Neutrophil (primary cell): ENCODE measurements at regions not wholly inside any gene's neighbourhood (a gene's known extent, or its start where the extent isn't known, plus 50 kb on each side); places are given as distances from the start of the nearest gene placed in this dataset.

ENCODE experiments used
- H3K27ac ChIP-seq: fragments of 200-600 bp; sonication (generic); 2 replicates; pipeline ENCODE4 v1.5.1; 2016; ENCODE audit warnings: mild to moderate bottlenecking, moderate library complexity
- H3K27me3 ChIP-seq: fragments of 200-600 bp; sonication (generic); 2 replicates; pipeline ENCODE4 v1.6.0; 2016; ENCODE audit warnings: mild to moderate bottlenecking
- H3K36me3 ChIP-seq: fragments of 200-600 bp; sonication (generic); 2 replicates; pipeline ENCODE4 v1.5.1; 2017
- H3K4me1 ChIP-seq, 2 experiments: fragments of 200-600 bp in 1 of 2; sonication (generic) in 1 of 2; 1 replicate in 1 of 2; 2 replicates in 1 of 2; pipeline versions ENCODE4 v1.5.1 to v1.6.1; 2013 to 2016; ENCODE audit warnings: low read depth in 1 of 2, low read length in 1 of 2, mild to moderate bottlenecking in 1 of 2, moderate library complexity in 1 of 2; ENCODE audit not compliant: control insufficient read depth in 1 of 2, insufficient read depth in 1 of 2
- H3K4me3 ChIP-seq, 2 experiments: fragments of 200-600 bp in 1 of 2; sonication (generic) in 1 of 2; 1 replicate in 1 of 2; 2 replicates in 1 of 2; pipeline ENCODE4 v1.5.1; 2013 to 2016; ENCODE audit warnings: low read depth in 1 of 2, low read length in 1 of 2, mild to moderate bottlenecking in 1 of 2, moderate library complexity in 1 of 2
- H3K9me3 ChIP-seq: fragments of 200-600 bp; sonication (generic); 2 replicates; pipeline ENCODE4 v1.5.1; 2016
- TF ChIP-seq, protein P1 (sequence below): fragments of 200-600 bp; sonication (generic); IDR thresholded peaks from 2 replicates; pipeline ENCODE4 v1.5.1; 2016; ENCODE audit warnings: antibody characterized with exemption

DNA sequence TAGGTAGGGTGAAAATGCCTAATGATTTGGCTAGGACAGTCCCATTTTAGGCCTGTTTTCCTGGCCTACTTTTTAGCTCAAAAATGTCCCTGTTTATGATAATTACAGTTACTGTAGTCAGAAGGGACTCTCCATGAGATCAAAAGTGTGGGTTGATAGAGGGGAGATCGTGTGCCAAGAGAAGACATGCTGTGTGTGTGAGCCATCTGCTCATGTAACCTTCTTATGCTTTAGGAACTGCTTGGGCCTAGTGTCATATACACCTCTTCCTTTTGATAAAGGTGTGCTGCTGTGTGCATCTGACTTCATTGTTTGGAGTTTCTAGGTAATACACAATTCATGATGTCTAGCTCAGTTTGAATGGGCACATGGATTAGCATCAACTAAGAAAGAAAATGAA, 786.5 kb downstream of the PDCD6IP start:
- Histone ChIP-seq H3K4me1 (no peaks in the 10 kb centered on the region), H3K4me3 (no peak overlapping the region), H3K9me3 (no peaks in the 10 kb centered on the region), H3K36me3 (no peaks in the 10 kb centered on the region), H3K27ac (no peak overlapping the region), H3K27me3 (no peaks in the 10 kb centered on the region)
- TF ChIP-seq, protein P1, sequence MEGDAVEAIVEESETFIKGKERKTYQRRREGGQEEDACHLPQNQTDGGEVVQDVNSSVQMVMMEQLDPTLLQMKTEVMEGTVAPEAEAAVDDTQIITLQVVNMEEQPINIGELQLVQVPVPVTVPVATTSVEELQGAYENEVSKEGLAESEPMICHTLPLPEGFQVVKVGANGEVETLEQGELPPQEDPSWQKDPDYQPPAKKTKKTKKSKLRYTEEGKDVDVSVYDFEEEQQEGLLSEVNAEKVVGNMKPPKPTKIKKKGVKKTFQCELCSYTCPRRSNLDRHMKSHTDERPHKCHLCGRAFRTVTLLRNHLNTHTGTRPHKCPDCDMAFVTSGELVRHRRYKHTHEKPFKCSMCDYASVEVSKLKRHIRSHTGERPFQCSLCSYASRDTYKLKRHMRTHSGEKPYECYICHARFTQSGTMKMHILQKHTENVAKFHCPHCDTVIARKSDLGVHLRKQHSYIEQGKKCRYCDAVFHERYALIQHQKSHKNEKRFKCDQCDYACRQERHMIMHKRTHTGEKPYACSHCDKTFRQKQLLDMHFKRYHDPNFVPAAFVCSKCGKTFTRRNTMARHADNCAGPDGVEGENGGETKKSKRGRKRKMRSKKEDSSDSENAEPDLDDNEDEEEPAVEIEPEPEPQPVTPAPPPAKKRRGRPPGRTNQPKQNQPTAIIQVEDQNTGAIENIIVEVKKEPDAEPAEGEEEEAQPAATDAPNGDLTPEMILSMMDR = no peak

- Histone ChIP-seq H3K27ac (no peak overlapping the region), H3K27me3 (no peaks in the 10 kb centered on the region), H3K4me3 (no peak overlapping the region), H3K9me3 (no peaks in the 10 kb centered on the region), H3K4me1 (no peaks in the 10 kb centered on the region), H3K36me3 (no peaks in the 10 kb centered on the region)
- TF ChIP-seq, protein P1 = no peak
Measured at GRCh38 chr3:34599595-34599994, 801.2 kb downstream of the PDCD6IP start.

- TF ChIP-seq, protein P1 = no peak
- no peaks in the 10 kb centered on the region for H3K4me1 ChIP-seq
- no peaks in the 10 kb centered on the region for H3K9me3 ChIP-seq
- H3K4me3 ChIP-seq = no peak overlapping the region
- no peaks in the 10 kb centered on the region for H3K36me3 ChIP-seq
- H3K27me3 ChIP-seq = no peaks in the 10 kb centered on the region
- H3K27ac ChIP-seq = no peak overlapping the region
Measured at GRCh38 chr3:34619990-34620389, 821.6 kb downstream of the PDCD6IP start.

GRCh38 chr3:34626699-34627098, 828.3 kb downstream of the PDCD6IP start:
- Histone ChIP-seq H3K4me1 (no peaks in the 10 kb centered on the region), H3K27me3 (no peaks in the 10 kb centered on the region), H3K9me3 (no peaks in the 10 kb centered on the region), H3K36me3 (no peaks in the 10 kb centered on the region), H3K4me3 (no peak overlapping the region), H3K27ac (no peak overlapping the region)
- TF ChIP-seq, protein P1 = no peak

DNA sequence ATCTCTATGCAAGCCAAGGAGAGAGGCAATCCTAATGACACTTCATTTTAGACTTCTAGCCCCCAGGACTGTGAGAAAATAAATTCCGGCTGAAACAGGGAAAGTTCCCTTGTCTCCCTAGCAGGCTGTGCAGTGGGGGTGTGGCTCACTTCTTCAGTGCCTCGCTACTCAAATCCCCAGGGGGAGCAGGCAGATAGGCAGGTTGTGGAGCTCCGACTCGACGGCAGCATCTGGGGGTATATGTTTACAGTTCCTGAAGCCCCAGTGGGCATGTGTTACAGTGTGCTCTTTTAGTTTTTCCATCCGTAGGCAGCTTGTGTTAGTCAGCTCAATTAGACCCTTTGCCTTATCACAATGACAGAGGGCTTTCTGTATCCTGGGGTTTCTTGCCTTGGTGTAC, 836.5 kb downstream of the PDCD6IP start:
- Histone ChIP-seq H3K36me3 (no peaks in the 10 kb centered on the region), H3K4me1 (no peaks in the 10 kb centered on the region), H3K4me3 (no peak overlapping the region), H3K27ac (no peak overlapping the region), H3K9me3 (peaks cover 4% of the 10 kb centered on the region), H3K27me3 (no peaks in the 10 kb centered on the region)
- TF ChIP-seq, protein P1 = no peak

- H3K27ac ChIP-seq = no peak overlapping the region
- H3K4me3 ChIP-seq = no peak overlapping the region
- TF ChIP-seq, protein P1 = no peak
Measured at GRCh38 chr3:34635352-34635850, 837.0 kb downstream of the PDCD6IP start.

More at GRCh38 chr3:34635352-34635850, 837.0 kb downstream of the PDCD6IP start:
- Histone ChIP-seq H3K27me3 (no peaks in the 10 kb centered on the region), H3K4me1 (no peaks in the 10 kb centered on the region), H3K9me3 (peaks cover 4% of the 10 kb centered on the region), H3K36me3 (no peaks in the 10 kb centered on the region)
